ENCODE measurements at regions not wholly inside any gene's neighbourhood (a gene's known extent, or its start where the extent isn't known, plus 50 kb on each side); places are given as distances from the start of the nearest gene placed in this dataset.

GRCh38 chr3:110614186-110614585 lies 457.4 kb upstream of the NECTIN3 start:
- no peak for TF ChIP-seq POLR2A (IDR thresholded peaks at IDR 0.05)
- TF ChIP-seq, protein P1, sequence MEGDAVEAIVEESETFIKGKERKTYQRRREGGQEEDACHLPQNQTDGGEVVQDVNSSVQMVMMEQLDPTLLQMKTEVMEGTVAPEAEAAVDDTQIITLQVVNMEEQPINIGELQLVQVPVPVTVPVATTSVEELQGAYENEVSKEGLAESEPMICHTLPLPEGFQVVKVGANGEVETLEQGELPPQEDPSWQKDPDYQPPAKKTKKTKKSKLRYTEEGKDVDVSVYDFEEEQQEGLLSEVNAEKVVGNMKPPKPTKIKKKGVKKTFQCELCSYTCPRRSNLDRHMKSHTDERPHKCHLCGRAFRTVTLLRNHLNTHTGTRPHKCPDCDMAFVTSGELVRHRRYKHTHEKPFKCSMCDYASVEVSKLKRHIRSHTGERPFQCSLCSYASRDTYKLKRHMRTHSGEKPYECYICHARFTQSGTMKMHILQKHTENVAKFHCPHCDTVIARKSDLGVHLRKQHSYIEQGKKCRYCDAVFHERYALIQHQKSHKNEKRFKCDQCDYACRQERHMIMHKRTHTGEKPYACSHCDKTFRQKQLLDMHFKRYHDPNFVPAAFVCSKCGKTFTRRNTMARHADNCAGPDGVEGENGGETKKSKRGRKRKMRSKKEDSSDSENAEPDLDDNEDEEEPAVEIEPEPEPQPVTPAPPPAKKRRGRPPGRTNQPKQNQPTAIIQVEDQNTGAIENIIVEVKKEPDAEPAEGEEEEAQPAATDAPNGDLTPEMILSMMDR (IDR thresholded peaks at IDR 0.05) = no peak

Data from uterus (tissue), 2 donors.